ENCODE measurements at regions not wholly inside any gene's neighbourhood (a gene's known extent, or its start where the extent isn't known, plus 50 kb on each side); places are given as distances from the start of the nearest gene placed in this dataset.

DNA sequence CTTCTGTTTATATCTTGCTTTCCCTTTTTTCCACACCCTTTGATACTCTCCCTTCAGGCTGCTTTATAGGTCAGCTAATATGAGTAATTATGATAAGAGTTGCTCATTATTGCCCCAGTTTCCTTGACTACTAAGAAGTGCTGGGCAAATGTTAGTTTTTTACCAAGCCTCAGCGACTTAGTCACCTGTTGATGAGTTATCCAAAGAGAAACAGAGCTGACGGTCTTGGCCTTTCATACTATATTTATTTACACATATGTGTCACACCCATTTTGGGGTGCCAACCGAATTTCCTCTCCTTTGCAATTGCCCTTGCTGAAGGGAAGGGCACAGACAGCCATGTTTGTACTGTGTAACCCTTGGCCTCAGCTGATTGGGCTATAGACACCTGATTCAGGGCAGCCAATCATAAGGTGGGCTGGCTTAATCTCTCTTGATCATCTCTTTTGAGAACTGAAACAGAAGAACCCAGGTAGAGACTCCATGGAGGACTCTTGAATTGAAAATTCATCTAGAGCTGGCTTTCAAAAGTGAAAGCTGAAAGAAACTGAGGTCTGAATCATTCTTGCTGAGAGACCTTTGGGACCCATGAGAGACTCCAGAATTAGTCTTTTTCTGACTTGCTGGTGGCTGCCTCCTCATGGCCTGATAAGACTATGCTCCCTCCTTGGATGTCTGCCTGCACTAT, 111.7 kb upstream of the RPS6KA3 start (continued):
- TF ChIP-seq, protein P1, sequence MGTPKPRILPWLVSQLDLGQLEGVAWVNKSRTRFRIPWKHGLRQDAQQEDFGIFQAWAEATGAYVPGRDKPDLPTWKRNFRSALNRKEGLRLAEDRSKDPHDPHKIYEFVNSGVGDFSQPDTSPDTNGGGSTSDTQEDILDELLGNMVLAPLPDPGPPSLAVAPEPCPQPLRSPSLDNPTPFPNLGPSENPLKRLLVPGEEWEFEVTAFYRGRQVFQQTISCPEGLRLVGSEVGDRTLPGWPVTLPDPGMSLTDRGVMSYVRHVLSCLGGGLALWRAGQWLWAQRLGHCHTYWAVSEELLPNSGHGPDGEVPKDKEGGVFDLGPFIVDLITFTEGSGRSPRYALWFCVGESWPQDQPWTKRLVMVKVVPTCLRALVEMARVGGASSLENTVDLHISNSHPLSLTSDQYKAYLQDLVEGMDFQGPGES (IDR thresholded peaks at IDR 0.05; ENCODE audit: low read depth, low read length), result no peak
- TF ChIP-seq RCOR1 (IDR thresholded peaks at IDR 0.05; ENCODE audit: low read length), result no peak
- TF ChIP-seq SMC3 (IDR thresholded peaks at IDR 0.05; ENCODE audit: low read depth, low read length), result no peak
- no peak for TF ChIP-seq FOXJ3 (CRISPR knock-in tag; IDR thresholded peaks at IDR 0.05)

GRCh38 chrX:20374900-20375438, 108.3 kb upstream of the RPS6KA3 start:
- Histone ChIP-seq H3K27ac (ENCODE audit: low read depth in 2 of 2, low read length in 1 of 2) (peak overlapping the region; percentile 9 to 39; a peak in 2 of 4 replicates), H3K36me3 (replicated peaks in 1 of 2; ENCODE audit: control insufficient read depth in 1 of 2, insufficient read depth in 2 of 2, low read length in 1 of 2) (no peaks in the 10 kb centered on the region), H3K27me3 (ENCODE audit: insufficient read depth) (no peaks in the 10 kb centered on the region), H3K9ac (no peak overlapping the region), H3K9me3 (no peaks in the 10 kb centered on the region), H3F3A (replicated peaks; ENCODE audit: insufficient read depth) (no peaks in the 10 kb centered on the region), H3K4me2 (no peak overlapping the region), H3K4me3 (ENCODE audit: low read depth in 2 of 2, low read length in 1 of 2) (no peak overlapping the region), H2AFZ (ENCODE audit: low read depth) (no peak overlapping the region), H3K79me2 (ENCODE audit: insufficient read depth) (no peaks in the 10 kb centered on the region), H3K9me2 (no peaks in the 10 kb centered on the region), H3K4me1 (ENCODE audit: control insufficient read depth in 1 of 2, insufficient read depth in 2 of 2, low read depth in 1 of 2, low read length in 1 of 2) (peaks cover 0 to 3% of the 10 kb centered on the region in 2 experiments; a peak in 3 of 4 replicates), H4K20me1 (ENCODE audit: insufficient read depth) (no peaks in the 10 kb centered on the region)
- ChIA-PET CTCF (no interaction called here), POLR2A (no interaction called here)
- 15% methylated on average over 4 of the region's 4 CpGs for WGBS (ENCODE audit: low lambda C conversion rate)
- no peak for DNase-seq
- TF ChIP-seq TAF1 (IDR thresholded peaks at IDR 0.05; ENCODE audit: borderline replicate concordance, low read depth, low read length) (no peak), FOSL2 (IDR thresholded peaks at IDR 0.05; ENCODE audit: borderline replicate concordance, low read depth) (peak; percentile 38; the same call in 1 of the 2 replicates), MXI1 (IDR thresholded peaks at IDR 0.05; ENCODE audit: low read depth, low read length) (no peak), MAX (IDR thresholded peaks at IDR 0.05; ENCODE audit: low read depth) (0 out of 2 replicates have a peak, but pooled peaks have one; percentile 14), TCF12 (IDR thresholded peaks at IDR 0.05) (peak; percentile 81), CTCF (IDR thresholded peaks at IDR 0.05) (no peak), RCOR1 (IDR thresholded peaks at IDR 0.05; ENCODE audit: low read length) (no peak), FOXJ3 (CRISPR knock-in tag; IDR thresholded peaks at IDR 0.05) (no peak), YY1 (IDR thresholded peaks at IDR 0.05; ENCODE audit: low read depth) (no peak), TEAD4 (IDR thresholded peaks at IDR 0.05; ENCODE audit: borderline replicate concordance, insufficient read depth) (no peak), POLR2AphosphoS5 (IDR thresholded peaks at IDR 0.05; ENCODE audit: low read depth, low read length) (no peak), RXRA (IDR thresholded peaks at IDR 0.05; ENCODE audit: borderline replicate concordance, low read depth) (no peak), NRF1 (IDR thresholded peaks at IDR 0.05; ENCODE audit: low read depth, low read length) (no peak), ELF1 (IDR thresholded peaks at IDR 0.05) (no peak), MEF2A (IDR thresholded peaks at IDR 0.05; ENCODE audit: borderline replicate concordance, low read depth) (no peak), EZH2phosphoT487 (IDR thresholded peaks at IDR 0.05; ENCODE audit: borderline replicate concordance, low read depth) (no peak), RAD21 (IDR thresholded peaks at IDR 0.05; ENCODE audit: low read length) (no peak), JUND (IDR thresholded peaks at IDR 0.05) (peak; percentile 41; the same call in 1 of the 2 replicates)
- TF ChIP-seq, protein P2, sequence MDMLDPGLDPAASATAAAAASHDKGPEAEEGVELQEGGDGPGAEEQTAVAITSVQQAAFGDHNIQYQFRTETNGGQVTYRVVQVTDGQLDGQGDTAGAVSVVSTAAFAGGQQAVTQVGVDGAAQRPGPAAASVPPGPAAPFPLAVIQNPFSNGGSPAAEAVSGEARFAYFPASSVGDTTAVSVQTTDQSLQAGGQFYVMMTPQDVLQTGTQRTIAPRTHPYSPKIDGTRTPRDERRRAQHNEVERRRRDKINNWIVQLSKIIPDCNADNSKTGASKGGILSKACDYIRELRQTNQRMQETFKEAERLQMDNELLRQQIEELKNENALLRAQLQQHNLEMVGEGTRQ (IDR thresholded peaks at IDR 0.05; ENCODE audit: borderline replicate concordance, low read depth, low read length), result no peak
- TF ChIP-seq, protein P3, sequence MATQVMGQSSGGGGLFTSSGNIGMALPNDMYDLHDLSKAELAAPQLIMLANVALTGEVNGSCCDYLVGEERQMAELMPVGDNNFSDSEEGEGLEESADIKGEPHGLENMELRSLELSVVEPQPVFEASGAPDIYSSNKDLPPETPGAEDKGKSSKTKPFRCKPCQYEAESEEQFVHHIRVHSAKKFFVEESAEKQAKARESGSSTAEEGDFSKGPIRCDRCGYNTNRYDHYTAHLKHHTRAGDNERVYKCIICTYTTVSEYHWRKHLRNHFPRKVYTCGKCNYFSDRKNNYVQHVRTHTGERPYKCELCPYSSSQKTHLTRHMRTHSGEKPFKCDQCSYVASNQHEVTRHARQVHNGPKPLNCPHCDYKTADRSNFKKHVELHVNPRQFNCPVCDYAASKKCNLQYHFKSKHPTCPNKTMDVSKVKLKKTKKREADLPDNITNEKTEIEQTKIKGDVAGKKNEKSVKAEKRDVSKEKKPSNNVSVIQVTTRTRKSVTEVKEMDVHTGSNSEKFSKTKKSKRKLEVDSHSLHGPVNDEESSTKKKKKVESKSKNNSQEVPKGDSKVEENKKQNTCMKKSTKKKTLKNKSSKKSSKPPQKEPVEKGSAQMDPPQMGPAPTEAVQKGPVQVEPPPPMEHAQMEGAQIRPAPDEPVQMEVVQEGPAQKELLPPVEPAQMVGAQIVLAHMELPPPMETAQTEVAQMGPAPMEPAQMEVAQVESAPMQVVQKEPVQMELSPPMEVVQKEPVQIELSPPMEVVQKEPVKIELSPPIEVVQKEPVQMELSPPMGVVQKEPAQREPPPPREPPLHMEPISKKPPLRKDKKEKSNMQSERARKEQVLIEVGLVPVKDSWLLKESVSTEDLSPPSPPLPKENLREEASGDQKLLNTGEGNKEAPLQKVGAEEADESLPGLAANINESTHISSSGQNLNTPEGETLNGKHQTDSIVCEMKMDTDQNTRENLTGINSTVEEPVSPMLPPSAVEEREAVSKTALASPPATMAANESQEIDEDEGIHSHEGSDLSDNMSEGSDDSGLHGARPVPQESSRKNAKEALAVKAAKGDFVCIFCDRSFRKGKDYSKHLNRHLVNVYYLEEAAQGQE (IDR thresholded peaks at IDR 0.05; ENCODE audit: low read depth, low read length), result no peak
- TF ChIP-seq, protein P4, sequence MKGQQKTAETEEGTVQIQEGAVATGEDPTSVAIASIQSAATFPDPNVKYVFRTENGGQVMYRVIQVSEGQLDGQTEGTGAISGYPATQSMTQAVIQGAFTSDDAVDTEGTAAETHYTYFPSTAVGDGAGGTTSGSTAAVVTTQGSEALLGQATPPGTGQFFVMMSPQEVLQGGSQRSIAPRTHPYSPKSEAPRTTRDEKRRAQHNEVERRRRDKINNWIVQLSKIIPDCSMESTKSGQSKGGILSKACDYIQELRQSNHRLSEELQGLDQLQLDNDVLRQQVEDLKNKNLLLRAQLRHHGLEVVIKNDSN (IDR thresholded peaks at IDR 0.05; ENCODE audit: borderline replicate concordance, low read depth), result no peak
